Aorta (tissue), 5 donors: ENCODE measurements at regions not wholly inside any gene's neighbourhood (a gene's known extent, or its start where the extent isn't known, plus 50 kb on each side); places are given as distances from the start of the nearest gene placed in this dataset.

Source experiments
- ATAC-seq: fragments of 200-7000 bp; cut with Tn5 transposase; one replicate; pipeline ENCODE4 v1.9.1; 2022; ENCODE audit warnings: moderate library complexity; ENCODE audit not compliant: low FRiP score
- DNase-seq, 2 donors: peaks; one replicate each; pipeline ENCODE4 v3.0.0-alpha.2; 2020
- H3K27ac ChIP-seq, 2 donors: one replicate each; pipeline ENCODE4 v1.5.1; 2013; ENCODE audit warnings: low read length in 2 of 2, mild to moderate bottlenecking in 2 of 2, moderate library complexity in 2 of 2, control low read depth in 1 of 2, inconsistent platforms in 1 of 2, low read depth in 1 of 2
- H3K27me3 ChIP-seq, 2 donors: one replicate each; pipeline ENCODE4 v1.6.1; 2013; ENCODE audit warnings: control low read depth in 1 of 2, low read length in 1 of 2, mild to moderate bottlenecking in 1 of 2, moderate library complexity in 1 of 2; ENCODE audit not compliant: insufficient read depth in 2 of 2, control insufficient read depth in 1 of 2
- H3K36me3 ChIP-seq, 2 donors: one replicate each; pipeline ENCODE4 v1.6.1; 2013; ENCODE audit warnings: control low read depth in 1 of 2, low read length in 1 of 2, mild to moderate bottlenecking in 1 of 2; ENCODE audit not compliant: insufficient read depth in 2 of 2, control insufficient read depth in 1 of 2
- H3K4me1 ChIP-seq, 2 donors: one replicate each; pipeline ENCODE4 v1.6.1; 2013; ENCODE audit warnings: low read length in 2 of 2, control low read depth in 1 of 2, mild to moderate bottlenecking in 1 of 2, moderate library complexity in 1 of 2; ENCODE audit not compliant: insufficient read depth in 2 of 2, control insufficient read depth in 1 of 2
- H3K4me3 ChIP-seq, 2 donors: one replicate each; pipeline ENCODE4 v1.5.1; 2013; ENCODE audit warnings: low read length in 2 of 2, control low read depth in 1 of 2, mild to moderate bottlenecking in 1 of 2
- H3K9me3 ChIP-seq: one replicate; pipeline ENCODE4 v1.6.1; 2013; ENCODE audit warnings: mild to moderate bottlenecking, low read length; ENCODE audit not compliant: control insufficient read depth
- WGBS, 2 donors: extraction: QIAGEN DNeasy Blood & Tissue Kit; methylation state at CpG; one replicate each; pipeline ENCODE4 v1.1.7; 2013; 5-methylcytosine and 5-hydroxymethylcytosine counted together
- intact Hi-C, 2 donors: fragments of 100-400 bp; cut with DNase I; formaldehyde crosslinking; loops; one replicate each; pipeline versions ENCODE4 v1.14.2 to v1.15.0; 2022
- donor health status: healthy with polysubstance abuse.
- donor health status: Bipolar disorder and iron deficiency.
- donor health status: DM: no; HTN: no; CAD: no.
- donor health status: DM: no; HTN: no; CAD: no.
- donor health status: DM: yes; HTN: yes; CAD: no.

GRCh38 chr2:118246726-118247125, 158.5 kb downstream of the INSIG2 start:
- ATAC-seq: no peak
- Histone ChIP-seq H3K36me3 (no peaks in the 10 kb centered on the region), H3K27me3 (peaks cover 0 to 3% of the 10 kb centered on the region in 2 donors), H3K27ac (no peak overlapping the region), H3K9me3 (no peaks in the 10 kb centered on the region), H3K4me3 (no peak overlapping the region), H3K4me1 (no peaks in the 10 kb centered on the region)
- 70% methylated on average over 5 of the region's 5 CpGs for WGBS, 2 donors
- intact Hi-C loops: no loop called here
- no peak for DNase-seq

DNA sequence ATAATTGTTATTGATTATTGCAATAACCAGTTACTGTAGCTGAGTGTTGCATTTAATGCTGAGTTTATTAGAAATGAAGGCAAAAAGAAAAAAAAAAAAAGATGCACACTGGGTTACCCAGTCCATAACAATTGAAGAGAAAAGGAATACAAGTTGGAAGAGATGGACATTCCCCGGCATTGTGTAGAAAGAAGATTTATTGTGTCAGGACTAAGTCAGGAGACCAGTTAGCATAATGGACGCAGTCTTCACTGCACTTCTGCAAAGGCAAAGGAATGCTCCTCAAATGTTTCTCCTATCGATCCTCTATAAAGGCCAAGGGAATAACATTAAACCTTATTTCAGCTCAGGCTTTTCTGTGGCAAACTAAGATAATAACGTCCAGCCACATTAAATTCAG, 157.8 kb downstream of the INSIG2 start:
- intact Hi-C loops: no loop called here
- H3K9me3 ChIP-seq: no peaks in the 10 kb centered on the region
- no peak overlapping the region for H3K27ac ChIP-seq
- WGBS, 2 donors: 78 to 83% methylated on average over 4 of the region's 4 CpGs
- H3K4me3 ChIP-seq: no peak overlapping the region
- ATAC-seq (no peak), DNase-seq (no peak)
- no peaks in the 10 kb centered on the region for H3K36me3 ChIP-seq
- H3K27me3 ChIP-seq: peaks cover 0 to 3% of the 10 kb centered on the region in 2 donors
- H3K4me1 ChIP-seq: no peaks in the 10 kb centered on the region

DNA sequence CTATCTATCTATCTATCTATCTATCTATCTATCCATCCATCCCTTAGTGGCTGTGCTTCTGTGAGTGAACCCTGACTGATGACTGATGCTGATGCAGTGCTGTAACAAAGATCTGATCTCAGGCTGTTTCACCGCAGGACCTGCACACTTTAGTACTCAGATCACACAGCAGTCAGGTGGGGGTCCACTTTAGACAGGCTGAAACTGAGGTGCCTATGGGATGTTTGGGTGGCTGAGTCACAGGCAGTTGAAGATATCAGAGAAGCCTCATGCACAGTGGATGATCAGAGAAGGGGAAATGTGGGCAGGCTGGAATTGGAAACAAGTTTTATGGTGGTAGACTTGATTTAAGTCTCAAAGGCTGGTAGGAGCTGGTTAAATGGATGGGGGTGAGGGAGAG, 156.4 kb downstream of the INSIG2 start:
- no peaks in the 10 kb centered on the region for H3K4me1 ChIP-seq
- ATAC-seq: no peak
- H3K9me3 ChIP-seq: no peaks in the 10 kb centered on the region
- DNase-seq: no peak
- H3K4me3 ChIP-seq: no peak overlapping the region
- 94 to 95% methylated on average over 1 of the region's 1 CpG for WGBS, 2 donors
- intact Hi-C loops: no loop called here
- no peak overlapping the region for H3K27ac ChIP-seq
- no peaks in the 10 kb centered on the region for H3K36me3 ChIP-seq
- peaks cover 0 to 3% of the 10 kb centered on the region in 2 donors for H3K27me3 ChIP-seq

GRCh38 chr2:118243031-118243430, 154.8 kb downstream of the INSIG2 start:
- Histone ChIP-seq H3K27ac (no peak overlapping the region), H3K27me3 (peaks cover 1 to 3% of the 10 kb centered on the region in 2 donors), H3K9me3 (peaks cover 1% of the 10 kb centered on the region), H3K36me3 (no peaks in the 10 kb centered on the region), H3K4me1 (no peaks in the 10 kb centered on the region), H3K4me3 (no peak overlapping the region)
- 52 to 82% methylated on average over 2 of the region's 2 CpGs for WGBS, 2 donors
- ATAC-seq (no peak), DNase-seq (no peak)
- intact Hi-C loops: no loop called here

GRCh38 chr2:118242216-118242615, 153.9 kb downstream of the INSIG2 start:
- Histone ChIP-seq H3K4me3 (no peak overlapping the region), H3K4me1 (no peaks in the 10 kb centered on the region), H3K36me3 (no peaks in the 10 kb centered on the region), H3K27ac (no peak overlapping the region), H3K27me3 (peaks cover 1 to 3% of the 10 kb centered on the region in 2 donors), H3K9me3 (peaks cover 1% of the 10 kb centered on the region)
- ATAC-seq (no peak), DNase-seq (no peak)
- intact Hi-C loops: no loop called here
- 47 to 56% methylated on average over 2 of the region's 2 CpGs for WGBS, 2 donors

- no peak for ATAC-seq
- intact Hi-C loops: no loop called here
- peaks cover 1% of the 10 kb centered on the region for H3K9me3 ChIP-seq
- peaks cover 1 to 2% of the 10 kb centered on the region in 2 donors for H3K27me3 ChIP-seq
- H3K4me3 ChIP-seq: no peak overlapping the region
- no peaks in the 10 kb centered on the region for H3K4me1 ChIP-seq
- no peaks in the 10 kb centered on the region for H3K36me3 ChIP-seq
- H3K27ac ChIP-seq: no peak overlapping the region
- 71 to 75% methylated on average over 8 of the region's 8 CpGs for WGBS, 2 donors
- no peak for DNase-seq
These were observed 152.9 kb downstream of the INSIG2 start for GRCh38 chr2:118241128-118241527.

DNA sequence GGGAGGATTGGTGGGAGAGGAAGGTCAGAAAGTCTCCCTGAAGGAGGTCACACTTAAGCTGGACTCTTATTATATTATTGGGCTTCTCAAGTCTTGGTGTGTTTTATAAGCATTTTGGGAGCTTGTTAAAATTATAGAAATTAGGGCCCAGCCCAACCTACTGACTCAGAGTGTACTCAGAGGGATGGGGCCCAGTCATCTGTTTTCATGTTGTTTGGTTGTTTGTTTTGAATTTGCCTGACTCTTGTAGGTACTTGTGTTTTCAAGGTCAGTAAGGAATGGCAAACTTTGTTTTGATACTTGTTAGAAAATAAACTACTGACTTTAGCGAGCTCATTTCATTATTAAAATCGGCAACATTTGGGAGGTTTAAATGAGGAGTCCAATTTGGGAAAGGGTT, 152.0 kb downstream of the INSIG2 start:
- ATAC-seq: no peak
- Histone ChIP-seq H3K4me1 (no peaks in the 10 kb centered on the region), H3K36me3 (no peaks in the 10 kb centered on the region), H3K4me3 (no peak overlapping the region), H3K9me3 (peaks cover 1% of the 10 kb centered on the region), H3K27ac (no peak overlapping the region), H3K27me3 (peaks cover 0 to 1% of the 10 kb centered on the region in 2 donors)
- intact Hi-C loops: no loop called here
- WGBS, 2 donors: 69 to 83% methylated on average over 2 of the region's 2 CpGs
- DNase-seq: no peak

- H3K9me3 ChIP-seq: peaks cover 1% of the 10 kb centered on the region
- intact Hi-C loops: no loop called here
- no peak overlapping the region for H3K27ac ChIP-seq
- peaks cover 0 to 1% of the 10 kb centered on the region in 2 donors for H3K27me3 ChIP-seq
- DNase-seq: no peak
- ATAC-seq: no peak
- H3K4me1 ChIP-seq: no peaks in the 10 kb centered on the region
- 89 to 91% methylated on average over 5 of the region's 5 CpGs for WGBS, 2 donors
- H3K4me3 ChIP-seq: no peak overlapping the region
- H3K36me3 ChIP-seq: no peaks in the 10 kb centered on the region
These were observed 151.0 kb downstream of the INSIG2 start for GRCh38 chr2:118239284-118239683.

DNA sequence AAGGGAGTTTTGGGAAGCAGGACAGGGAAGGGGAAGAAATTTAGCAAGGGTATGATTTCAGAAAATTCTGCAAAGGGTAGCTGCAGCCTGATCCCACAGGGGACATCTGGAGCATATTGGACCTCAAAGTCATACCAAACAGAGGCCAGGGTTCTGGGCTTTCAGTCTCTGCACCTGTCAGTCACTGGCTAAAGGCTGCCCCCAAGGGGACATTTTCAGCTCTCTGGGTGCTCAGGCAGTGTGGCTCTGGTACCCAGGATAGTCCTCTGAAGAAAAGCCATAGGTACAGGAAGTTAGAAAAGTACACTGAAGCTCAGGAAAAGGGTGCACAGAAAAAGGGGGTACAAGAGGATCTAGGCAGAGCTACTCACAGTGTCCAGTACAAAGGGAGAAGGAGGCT, 149.2 kb downstream of the INSIG2 start:
- peaks cover 0 to 1% of the 10 kb centered on the region in 2 donors for H3K27me3 ChIP-seq
- peaks cover 1% of the 10 kb centered on the region for H3K9me3 ChIP-seq
- H3K27ac ChIP-seq: no peak overlapping the region
- ATAC-seq (no peak), DNase-seq (no peak)
- intact Hi-C loops: no loop called here
- no peaks in the 10 kb centered on the region for H3K4me1 ChIP-seq
- no peak overlapping the region for H3K4me3 ChIP-seq
- H3K36me3 ChIP-seq: no peaks in the 10 kb centered on the region
